ENCODE measurements at regions not wholly inside any gene's neighbourhood (a gene's known extent, or its start where the extent isn't known, plus 50 kb on each side); places are given as distances from the start of the nearest gene placed in this dataset.

DNA sequence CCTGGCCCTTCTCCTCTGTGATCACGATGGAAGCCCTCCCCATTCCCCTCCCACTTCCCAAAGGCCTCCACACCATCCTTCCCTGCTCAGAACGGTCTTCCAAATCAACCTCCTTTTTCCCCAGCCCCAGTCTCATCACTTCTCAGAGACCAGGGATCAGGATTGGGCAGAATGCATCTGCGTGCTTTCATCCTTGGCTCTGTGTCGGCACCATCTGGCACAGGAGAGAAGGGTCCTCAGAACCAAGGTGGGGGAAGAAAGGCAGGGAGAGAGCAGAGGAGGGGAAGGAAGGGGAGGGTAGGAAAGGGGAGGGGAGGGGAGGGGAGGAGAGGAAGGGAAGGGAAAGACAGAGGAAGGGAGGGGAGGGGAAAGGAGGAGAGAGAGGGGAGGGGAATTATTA, 52.4 kb upstream of the FICD start:
- DNase-seq (ENCODE audit: extremely low read depth in 1 of 11, low read depth in 9 of 11, low spot score in 4 of 11) = no peak

- DNase-seq (ENCODE audit: extremely low read depth in 1 of 11, low read depth in 9 of 11, low spot score in 4 of 11) = peak in 1 of 11 donors; percentile 58
Measured at GRCh38 chr12:108461058-108461660, 53.9 kb upstream of the FICD start.

- no peak for DNase-seq (ENCODE audit: extremely low read depth in 1 of 11, low read depth in 9 of 11, low spot score in 4 of 11)
Measured at GRCh38 chr12:108459149-108459548, 55.9 kb upstream of the FICD start.

- DNase-seq (ENCODE audit: extremely low read depth in 1 of 11, low read depth in 9 of 11, low spot score in 4 of 11) = no peak
Measured at GRCh38 chr12:108457734-108458361, 57.2 kb upstream of the FICD start.

DNA sequence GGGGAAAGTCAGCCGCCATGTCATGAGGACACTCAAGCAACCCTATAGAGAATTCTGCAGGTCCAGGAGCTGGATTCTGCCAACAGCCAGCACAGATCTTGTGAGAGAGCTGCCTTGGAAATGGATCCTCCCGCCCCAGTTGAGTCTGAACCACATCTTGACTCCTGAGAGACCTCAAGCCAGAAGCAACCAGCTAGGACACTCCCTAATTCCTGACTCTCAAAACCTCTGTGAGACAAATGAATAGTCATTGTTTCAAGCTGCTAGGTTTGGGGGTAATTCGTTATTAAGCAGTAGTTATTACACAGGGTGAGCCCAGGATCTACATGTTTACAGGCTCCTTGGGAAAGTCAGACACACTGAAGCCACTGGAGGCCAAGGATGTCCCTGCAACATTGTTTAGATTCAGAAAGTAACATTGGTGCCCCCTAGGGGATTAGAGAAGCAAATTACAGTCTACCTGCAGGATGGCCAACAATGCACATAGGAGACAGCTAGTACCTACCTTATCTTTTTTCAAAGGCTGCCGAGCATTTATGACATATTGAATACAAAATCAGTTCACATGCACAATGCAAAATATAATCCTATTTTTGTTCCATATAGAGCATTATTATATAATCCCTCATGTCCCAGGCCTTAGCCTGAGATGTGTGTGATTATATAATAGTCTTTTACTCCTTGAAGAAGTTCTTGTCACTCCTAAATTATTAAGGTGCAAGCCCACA, 57.9 kb upstream of the FICD start:
- peak in 1 of 11 donors; percentile 55 for DNase-seq (ENCODE audit: extremely low read depth in 1 of 11, low read depth in 9 of 11, low spot score in 4 of 11)

DNA sequence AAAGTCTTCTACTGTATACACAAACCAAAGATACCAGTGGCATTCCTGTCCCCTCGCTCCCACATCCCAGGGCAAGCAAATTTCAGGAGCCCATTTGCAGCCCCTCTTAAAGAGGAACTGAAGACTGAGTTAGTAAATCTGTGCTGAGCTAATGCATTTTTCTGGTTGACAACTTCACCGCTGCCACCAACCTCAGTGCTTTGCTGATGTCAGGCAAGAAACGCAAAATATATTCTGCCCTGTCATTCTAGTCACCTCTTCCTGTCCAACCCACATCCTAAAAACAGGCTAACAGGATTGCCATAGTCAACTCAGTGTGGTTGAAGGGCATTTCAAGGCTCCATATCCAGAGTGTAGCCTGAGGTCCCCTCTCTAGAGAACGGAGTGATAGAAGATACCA, 59.4 kb upstream of the FICD start:
- DNase-seq (ENCODE audit: extremely low read depth in 1 of 11, low read depth in 9 of 11, low spot score in 4 of 11) = no peak

DNA sequence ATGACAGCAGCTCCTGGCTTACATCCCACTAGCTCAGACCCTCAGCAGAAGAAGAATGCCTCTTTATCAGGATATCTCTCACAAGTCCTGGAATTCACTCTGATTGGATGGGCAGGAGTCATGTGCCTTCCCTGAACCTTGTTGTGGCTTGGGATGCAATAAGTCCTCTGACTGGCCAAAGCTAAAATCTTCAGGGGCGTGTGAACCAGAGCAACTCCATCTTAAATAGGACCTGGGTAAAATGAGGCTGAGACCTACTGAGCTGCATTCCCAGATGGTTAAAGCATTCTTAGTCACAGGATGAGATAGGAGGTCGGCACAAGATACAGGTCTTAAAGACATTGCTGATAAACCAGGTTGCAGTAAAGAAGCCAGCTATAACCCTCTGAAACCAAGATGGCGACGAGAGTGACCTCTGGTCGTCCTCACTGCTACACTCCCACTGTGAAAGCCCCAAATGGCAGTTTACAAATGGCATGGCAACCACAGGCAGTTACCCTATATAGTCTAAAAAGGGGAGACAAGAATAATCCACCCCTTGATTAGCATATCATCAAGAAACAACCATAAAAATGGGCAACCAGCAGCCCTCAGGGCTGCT, 60.4 kb upstream of the FICD start:
- no peak for DNase-seq (ENCODE audit: extremely low read depth in 1 of 11, low read depth in 9 of 11, low spot score in 4 of 11)

DNA sequence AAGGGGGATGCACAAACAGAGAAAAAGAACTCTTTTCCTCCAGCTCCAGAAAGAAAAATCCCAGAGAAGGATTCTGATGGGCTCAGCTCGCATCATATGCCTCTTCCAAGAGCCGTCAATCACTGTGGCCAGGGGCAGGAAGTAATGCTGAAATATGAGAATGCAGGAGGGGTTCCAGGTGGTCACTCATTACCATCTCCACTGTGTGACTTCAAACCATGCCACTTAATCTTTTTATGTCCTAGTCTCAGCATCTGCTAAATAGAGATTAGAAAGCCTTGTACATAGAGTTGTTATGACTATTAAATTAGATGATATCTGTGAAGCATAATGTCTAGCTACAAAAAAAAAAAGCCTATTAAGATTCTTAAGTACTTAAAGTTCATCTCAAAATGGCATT, 65.6 kb upstream of the FICD start:
- peak in 2 of 11 donors; percentile 31 to 45 for DNase-seq (ENCODE audit: extremely low read depth in 1 of 11, low read depth in 9 of 11, low spot score in 4 of 11)

DNA sequence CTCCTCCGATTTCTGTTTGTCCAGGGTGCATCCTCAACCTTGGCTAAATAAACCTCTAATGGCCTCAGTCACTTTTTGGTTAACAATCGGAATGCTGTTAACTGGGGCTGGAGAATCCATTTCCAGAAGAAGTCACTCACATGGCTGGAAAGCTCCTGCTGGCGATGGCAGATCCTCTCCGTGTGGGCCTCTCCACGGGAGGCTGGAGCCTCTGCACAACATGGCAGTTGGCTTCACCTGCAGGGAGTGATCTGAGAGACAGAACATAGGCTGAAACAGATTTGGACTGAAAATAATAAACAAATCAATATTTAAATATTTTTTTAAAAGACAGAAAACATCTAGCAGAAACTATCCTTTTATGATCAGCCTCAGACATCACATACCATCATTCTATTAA, 66.8 kb upstream of the FICD start:
- DNase-seq (ENCODE audit: extremely low read depth in 1 of 11, low read depth in 9 of 11, low spot score in 4 of 11) = no peak

DNA sequence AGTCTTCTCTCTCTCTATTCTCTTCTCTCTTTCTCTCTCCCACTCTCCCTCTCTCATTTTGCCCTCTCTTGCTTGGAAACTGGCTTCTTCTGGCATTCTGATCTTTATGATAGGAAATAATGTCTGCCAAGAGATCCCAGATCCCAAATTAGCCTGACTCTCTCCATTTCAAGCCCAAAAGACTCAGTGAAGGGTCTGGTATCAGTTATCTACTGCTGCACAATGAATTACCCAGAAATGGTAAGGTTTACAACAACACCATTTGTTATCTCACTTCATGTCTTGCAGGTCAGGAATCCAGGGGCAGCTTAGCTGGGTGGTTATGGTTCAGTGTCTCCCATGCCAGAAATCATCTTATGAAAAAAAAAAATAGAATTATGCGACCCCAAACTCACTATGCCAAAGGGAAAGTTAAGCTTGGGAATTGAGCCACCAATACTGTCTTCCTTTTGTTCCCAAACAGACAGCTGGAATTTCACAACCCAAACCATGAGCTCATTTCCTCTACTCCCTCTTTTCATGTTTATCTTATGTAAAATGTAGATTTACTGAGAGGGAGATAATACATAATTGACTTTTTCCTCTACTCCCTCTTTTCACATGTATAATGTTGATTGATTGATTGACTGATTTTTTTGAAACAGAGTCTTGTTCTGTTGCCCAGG, 67.8 kb upstream of the FICD start:
- peak in 1 of 11 donors; percentile 26 for DNase-seq (ENCODE audit: extremely low read depth in 1 of 11, low read depth in 9 of 11, low spot score in 4 of 11)

GRCh38 chr12:108446766-108447165, 68.3 kb upstream of the FICD start:
- DNase-seq (ENCODE audit: extremely low read depth in 1 of 11, low read depth in 9 of 11, low spot score in 4 of 11) = peak in 1 of 11 donors; percentile 5

DNA sequence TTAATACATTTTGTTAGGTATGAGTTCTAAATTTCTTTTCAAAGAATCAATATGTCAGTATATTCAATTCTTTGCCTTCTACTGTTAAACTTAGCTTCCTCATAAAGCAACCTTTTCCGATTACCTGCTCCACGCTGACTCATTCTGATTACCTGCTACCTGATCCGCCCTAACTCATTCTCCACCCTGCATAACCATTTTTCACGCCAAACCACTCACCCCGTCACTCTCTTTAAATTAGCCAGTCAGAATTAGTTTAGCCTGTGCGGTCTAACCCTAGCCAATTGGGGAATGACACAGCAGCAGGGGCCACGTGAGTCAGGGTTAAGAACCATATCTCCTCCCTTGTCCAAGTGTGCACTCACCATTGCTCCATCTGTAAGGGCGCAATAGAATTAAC, 72.2 kb upstream of the FICD start:
- DNase-seq (ENCODE audit: extremely low read depth in 1 of 11, low read depth in 9 of 11, low spot score in 4 of 11) = no peak

DNA sequence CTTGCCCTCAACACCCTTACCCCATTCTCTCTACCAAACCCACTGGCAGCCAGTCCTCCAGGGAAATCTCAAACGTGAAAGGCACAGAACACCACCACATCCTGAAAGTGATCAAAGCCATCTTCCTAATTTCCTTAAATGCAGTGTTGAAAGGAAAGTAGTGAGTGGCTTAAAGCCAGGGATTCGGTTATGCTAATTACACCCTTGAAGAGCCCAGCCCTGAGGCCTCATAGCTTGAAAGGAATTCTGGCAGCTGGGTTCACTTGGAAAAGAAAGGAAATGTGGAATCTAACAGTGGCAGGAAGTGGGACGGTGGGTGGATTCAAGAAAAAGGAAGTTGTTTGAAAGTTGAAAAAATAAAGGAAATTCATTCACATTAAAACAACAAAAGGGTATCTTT, 73.0 kb upstream of the FICD start:
- DNase-seq (ENCODE audit: extremely low read depth in 1 of 11, low read depth in 9 of 11, low spot score in 4 of 11) = peak in 1 of 11 donors; percentile 14

DNA sequence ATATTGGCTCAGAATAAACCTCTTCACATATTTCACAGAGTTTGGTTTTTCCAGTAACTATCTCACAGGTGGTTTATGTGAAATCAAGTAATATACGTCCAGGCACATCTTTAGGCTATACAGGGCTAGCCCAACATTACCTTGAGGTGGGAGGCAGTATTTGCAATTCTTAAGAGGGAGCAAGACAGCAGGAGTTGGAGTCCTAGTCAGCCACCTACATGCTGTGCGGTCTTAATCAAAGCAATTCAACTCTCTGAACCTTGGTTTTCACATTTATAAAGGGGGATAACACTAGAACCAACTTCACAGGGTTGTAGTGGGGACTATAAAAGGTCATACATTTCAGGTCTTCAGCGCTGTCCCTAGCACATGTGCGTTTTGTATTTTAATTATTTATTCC, 73.5 kb upstream of the FICD start:
- DNase-seq (ENCODE audit: extremely low read depth in 1 of 11, low read depth in 9 of 11, low spot score in 4 of 11) = no peak

DNA sequence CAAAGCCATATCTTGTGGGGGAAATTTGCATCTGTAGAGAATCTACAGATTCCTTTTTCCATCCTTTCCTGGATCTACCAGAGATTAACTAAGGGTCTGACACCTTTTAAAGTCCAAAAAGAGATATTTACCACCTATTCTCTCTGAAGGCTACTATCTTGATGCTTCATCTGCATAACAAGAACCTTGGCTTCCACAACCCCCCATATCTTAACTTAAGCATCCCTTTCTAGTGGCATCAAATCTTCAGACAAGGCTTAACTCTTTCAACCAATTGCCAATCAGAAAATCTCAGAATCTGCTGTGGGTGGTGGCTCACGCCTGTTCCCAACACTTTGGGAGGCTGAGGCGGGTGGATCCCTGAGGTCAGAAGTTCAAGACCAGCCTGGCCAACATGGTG, 74.3 kb upstream of the FICD start:
- no peak for DNase-seq (ENCODE audit: extremely low read depth in 1 of 11, low read depth in 9 of 11, low spot score in 4 of 11)

DNA sequence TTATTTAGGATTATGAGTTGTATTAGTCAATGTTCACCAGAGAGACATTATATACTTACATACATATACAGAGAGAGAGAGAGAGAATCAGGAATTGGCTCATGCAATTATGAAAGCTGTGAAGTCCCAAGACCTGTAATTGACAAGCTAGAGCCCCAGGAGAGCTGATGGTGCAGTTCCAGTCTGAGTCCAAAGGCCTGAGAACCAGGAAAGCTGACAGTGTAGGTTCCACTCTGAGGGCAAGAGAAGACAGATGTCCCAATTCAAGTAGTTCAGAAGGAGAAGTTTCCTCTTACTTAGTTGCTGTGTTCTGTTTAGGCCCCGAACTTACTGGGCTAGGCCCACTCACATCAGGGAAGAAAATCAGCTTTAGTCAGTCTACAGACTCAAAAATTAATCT, 76.4 kb upstream of the FICD start:
- DNase-seq (ENCODE audit: extremely low read depth in 1 of 11, low read depth in 9 of 11, low spot score in 4 of 11) = no peak

- DNase-seq (ENCODE audit: extremely low read depth in 1 of 11, low read depth in 9 of 11, low spot score in 4 of 11) = no peak
Measured at GRCh38 chr12:108432423-108433121, 82.5 kb upstream of the FICD start.

GRCh38 chr12:108430926-108431325, 84.2 kb upstream of the FICD start:
- DNase-seq (ENCODE audit: extremely low read depth in 1 of 11, low read depth in 9 of 11, low spot score in 4 of 11) = no peak

- peak in 1 of 11 donors; percentile 20 for DNase-seq (ENCODE audit: extremely low read depth in 1 of 11, low read depth in 9 of 11, low spot score in 4 of 11)
Measured at GRCh38 chr12:108430245-108430644, 84.8 kb upstream of the FICD start.

Data from renal cortex interstitium (tissue), 11 donors.